AG04450 (cell line): ENCODE measurements at regions not wholly inside any gene's neighbourhood (a gene's known extent, or its start where the extent isn't known, plus 50 kb on each side); places are given as distances from the start of the nearest gene placed in this dataset.

Source experiments
- CTCF ChIA-PET: fragments of 300-600, 350-600 bp; formaldehyde crosslinking; extraction: SDS; loops from one replicate; lab custom pipeline; 2022; ENCODE audit warnings: antibody characterized with exemption, inconsistent platforms; lab: Charles Lee
- POLR2A ChIA-PET: fragments of 350-600 bp; formaldehyde crosslinking; extraction: SDS; loops from one replicate; lab custom pipeline; 2021; ENCODE audit warnings: antibody characterized with exemption, inconsistent platforms; lab: Yijun Ruan, JAX
- DNase-seq: peaks from one replicate; pipeline ENCODE4 v3.0.0-alpha.2; 2011; ENCODE audit warnings: low read depth, low spot score
- H3K27ac ChIP-seq: one replicate; pipeline ENCODE4 v1.5.1; 2012; ENCODE audit warnings: low read depth, low read length, control low read depth
- H3K27me3 ChIP-seq: one replicate; pipeline ENCODE4 v1.6.0; 2012; ENCODE audit warnings: low read length; ENCODE audit not compliant: control insufficient read depth, insufficient read depth
- H3K4me3 ChIP-seq: 2 replicates; pipeline ENCODE4 v1.5.1; 2011; ENCODE audit warnings: mild to moderate bottlenecking, low read depth, low read length, control low read depth
- H3K9me3 ChIP-seq: 2 replicates; pipeline ENCODE4 v1.5.1; 2012; ENCODE audit warnings: low read length; ENCODE audit not compliant: control insufficient read depth, insufficient read depth
- TF ChIP-seq, protein P1 (sequence below): IDR thresholded peaks from 2 replicates; pipeline ENCODE4 v1.5.1; 2011; ENCODE audit warnings: low read depth, low read length, control low read depth, inconsistent platforms

DNA sequence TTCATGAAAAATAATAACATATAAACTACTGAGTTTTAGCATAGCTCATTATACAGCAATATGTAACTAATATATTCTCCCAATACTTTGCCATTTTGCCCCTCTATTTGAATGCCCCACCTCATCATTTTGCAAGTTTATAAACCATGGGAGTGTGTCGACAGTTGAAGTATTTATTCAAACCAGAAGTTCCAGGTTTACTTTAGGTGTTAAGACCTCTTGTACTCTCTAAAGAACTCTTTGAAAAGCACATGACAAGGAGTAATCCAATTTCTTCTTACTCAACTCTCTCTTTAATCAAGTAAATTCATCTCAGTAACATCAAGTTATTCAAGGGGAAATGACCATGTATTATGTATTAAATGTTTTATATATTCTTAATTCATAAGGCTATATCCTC, 240.7 kb downstream of the COX18 start:
- no peak overlapping the region for H3K4me3 ChIP-seq
- TF ChIP-seq, protein P1, sequence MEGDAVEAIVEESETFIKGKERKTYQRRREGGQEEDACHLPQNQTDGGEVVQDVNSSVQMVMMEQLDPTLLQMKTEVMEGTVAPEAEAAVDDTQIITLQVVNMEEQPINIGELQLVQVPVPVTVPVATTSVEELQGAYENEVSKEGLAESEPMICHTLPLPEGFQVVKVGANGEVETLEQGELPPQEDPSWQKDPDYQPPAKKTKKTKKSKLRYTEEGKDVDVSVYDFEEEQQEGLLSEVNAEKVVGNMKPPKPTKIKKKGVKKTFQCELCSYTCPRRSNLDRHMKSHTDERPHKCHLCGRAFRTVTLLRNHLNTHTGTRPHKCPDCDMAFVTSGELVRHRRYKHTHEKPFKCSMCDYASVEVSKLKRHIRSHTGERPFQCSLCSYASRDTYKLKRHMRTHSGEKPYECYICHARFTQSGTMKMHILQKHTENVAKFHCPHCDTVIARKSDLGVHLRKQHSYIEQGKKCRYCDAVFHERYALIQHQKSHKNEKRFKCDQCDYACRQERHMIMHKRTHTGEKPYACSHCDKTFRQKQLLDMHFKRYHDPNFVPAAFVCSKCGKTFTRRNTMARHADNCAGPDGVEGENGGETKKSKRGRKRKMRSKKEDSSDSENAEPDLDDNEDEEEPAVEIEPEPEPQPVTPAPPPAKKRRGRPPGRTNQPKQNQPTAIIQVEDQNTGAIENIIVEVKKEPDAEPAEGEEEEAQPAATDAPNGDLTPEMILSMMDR = no peak
- no peaks in the 10 kb centered on the region for H3K27me3 ChIP-seq
- no peak overlapping the region for H3K27ac ChIP-seq
- no peak for DNase-seq
- POLR2A ChIA-PET = no interaction called here
- H3K9me3 ChIP-seq = no peaks in the 10 kb centered on the region
- CTCF ChIA-PET = no interaction called here

DNA sequence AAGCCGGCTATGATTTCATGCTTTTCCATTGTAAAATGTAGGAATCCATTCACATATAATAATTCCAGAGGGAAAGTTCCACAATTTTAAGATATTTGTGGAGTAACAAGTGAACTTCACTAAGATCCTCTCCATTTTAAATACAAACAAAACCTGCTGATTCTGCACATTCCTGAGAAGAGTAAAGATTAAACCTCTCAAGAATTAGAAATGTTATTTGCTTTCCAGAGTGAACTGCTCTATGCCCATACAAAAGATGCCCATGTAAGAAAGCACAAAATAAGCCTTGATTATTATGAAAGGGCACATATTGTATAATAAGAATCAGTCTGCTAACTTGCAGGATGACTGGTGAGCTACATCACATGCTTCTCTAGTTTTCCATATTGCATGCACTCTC, 241.5 kb downstream of the COX18 start:
- no peaks in the 10 kb centered on the region for H3K27me3 ChIP-seq
- ChIA-PET CTCF (no interaction called here), POLR2A (no interaction called here)
- H3K9me3 ChIP-seq = no peaks in the 10 kb centered on the region
- H3K27ac ChIP-seq = no peak overlapping the region
- TF ChIP-seq, protein P1 = no peak
- no peak overlapping the region for H3K4me3 ChIP-seq
- DNase-seq = no peak

DNA sequence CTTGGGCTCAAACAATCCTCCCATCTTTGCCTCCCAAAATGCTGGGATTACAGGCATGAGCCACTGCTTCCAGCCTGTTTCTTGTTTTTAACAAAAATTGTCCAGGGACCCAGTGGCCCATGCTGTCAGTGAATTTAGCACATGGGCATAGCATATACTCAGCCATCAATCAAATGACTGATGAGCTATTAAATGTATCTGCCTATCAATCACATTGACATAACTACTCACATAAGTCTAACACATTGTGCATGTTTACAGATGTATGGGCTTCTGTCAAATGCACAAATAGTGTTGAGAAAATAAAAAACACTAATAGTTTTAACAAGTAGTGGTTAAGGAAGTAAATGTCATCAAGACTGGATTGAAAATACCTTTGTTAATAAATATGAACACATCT, 249.4 kb downstream of the COX18 start:
- TF ChIP-seq, protein P1 = no peak
- Histone ChIP-seq H3K27ac (no peak overlapping the region), H3K27me3 (no peaks in the 10 kb centered on the region), H3K9me3 (no peaks in the 10 kb centered on the region), H3K4me3 (no peak overlapping the region)
- CTCF ChIA-PET = no interaction called here
- DNase-seq = no peak
- POLR2A ChIA-PET = no interaction called here

DNA sequence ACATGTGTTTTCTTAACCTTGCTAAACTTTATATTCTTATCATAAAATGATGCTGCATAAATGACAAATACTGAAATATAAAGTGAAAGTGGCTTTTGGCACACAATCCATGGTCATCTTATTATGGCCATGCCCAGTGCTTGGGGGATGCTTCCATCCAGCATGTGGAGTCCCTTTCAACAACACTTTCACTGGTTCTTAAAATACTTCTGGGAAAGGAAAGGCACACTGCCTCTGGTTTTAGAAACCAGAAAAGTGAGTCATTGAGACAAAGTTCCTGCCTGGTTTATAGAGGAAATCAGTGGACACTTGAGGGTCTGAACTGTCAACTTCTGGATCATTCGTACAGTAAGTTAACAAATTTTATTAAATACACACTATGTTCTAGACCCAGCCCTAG, 248.0 kb upstream of the ADAMTS3 start:
- DNase-seq = no peak
- H3K9me3 ChIP-seq = no peaks in the 10 kb centered on the region
- no peak overlapping the region for H3K27ac ChIP-seq
- H3K4me3 ChIP-seq = no peak overlapping the region
- POLR2A ChIA-PET = no interaction called here
- no peaks in the 10 kb centered on the region for H3K27me3 ChIP-seq
- CTCF ChIA-PET = no interaction called here
- TF ChIP-seq, protein P1 = no peak

DNA sequence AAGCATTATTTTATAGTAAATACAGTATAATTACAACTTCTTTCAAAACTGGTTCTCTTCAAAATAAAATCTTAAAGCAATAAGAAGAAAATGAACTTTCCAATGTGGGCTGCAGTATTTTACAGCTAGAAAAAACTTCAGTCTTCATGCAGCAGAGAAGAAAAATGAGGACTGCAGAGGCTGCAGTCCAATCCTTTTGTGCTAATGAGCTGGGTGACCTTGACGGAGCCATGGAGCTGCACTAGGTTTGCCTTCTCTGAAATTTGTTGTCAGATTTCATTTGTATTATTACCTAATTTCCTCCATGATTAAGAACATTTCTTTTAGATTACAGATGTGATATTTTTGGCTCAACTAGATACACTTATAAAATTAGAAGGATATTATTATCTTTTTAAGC, 245.2 kb upstream of the ADAMTS3 start:
- Histone ChIP-seq H3K27ac (no peak overlapping the region), H3K4me3 (no peak overlapping the region), H3K27me3 (no peaks in the 10 kb centered on the region), H3K9me3 (no peaks in the 10 kb centered on the region)
- TF ChIP-seq, protein P1 = no peak
- ChIA-PET CTCF (no interaction called here), POLR2A (no interaction called here)
- DNase-seq = no peak
